Liver (tissue), 8 donors: ENCODE measurements at regions not wholly inside any gene's neighbourhood (a gene's known extent, or its start where the extent isn't known, plus 50 kb on each side); places are given as distances from the start of the nearest gene placed in this dataset.

Experiments
- DNase-seq: peaks from one replicate; pipeline ENCODE4 v3.0.0-alpha.2; 2017; ENCODE audit warnings: low spot score
- H3K27ac ChIP-seq, 2 donors: one replicate each; pipeline ENCODE4 v1.7.0; 2013; ENCODE audit warnings: inconsistent platforms in 2 of 2, low read length in 2 of 2, control low read depth in 1 of 2, low read depth in 1 of 2, mild to moderate bottlenecking in 1 of 2
- H3K27me3 ChIP-seq, 4 donors: one replicate each; pipeline versions ENCODE4 v1.6.1 to v1.7.0; 2013; ENCODE audit warnings: low read length in 3 of 4, inconsistent platforms in 1 of 4, mild to moderate bottlenecking in 1 of 4, moderate library complexity in 1 of 4; ENCODE audit not compliant: control insufficient read depth in 4 of 4, insufficient read depth in 4 of 4
- H3K36me3 ChIP-seq, 4 donors: one replicate each; pipeline versions ENCODE4 v1.6.1 to v1.7.0; 2013; ENCODE audit warnings: low read length in 3 of 4, mild to moderate bottlenecking in 3 of 4, low read depth in 1 of 4, moderate library complexity in 1 of 4; ENCODE audit not compliant: control insufficient read depth in 4 of 4, insufficient read depth in 3 of 4
- H3K4me1 ChIP-seq, 4 donors: one replicate each; pipeline versions ENCODE4 v1.6.1 to v1.7.0; 2013; ENCODE audit warnings: low read length in 3 of 4, mild to moderate bottlenecking in 3 of 4, moderate library complexity in 1 of 4; ENCODE audit not compliant: control insufficient read depth in 4 of 4, insufficient read depth in 4 of 4
- H3K4me3 ChIP-seq, 3 donors: one replicate each; pipeline versions ENCODE4 v1.6.1 to v1.7.0; 2013; ENCODE audit warnings: low read length in 3 of 3, control low read depth in 1 of 3, low read depth in 1 of 3, mild to moderate bottlenecking in 1 of 3
- H3K9ac ChIP-seq, 2 donors: one replicate each; pipeline ENCODE4 v1.7.0; 2013; ENCODE audit warnings: low read length in 2 of 2, mild to moderate bottlenecking in 2 of 2, moderate library complexity in 2 of 2, control low read depth in 1 of 2, low read depth in 1 of 2
- H3K9me3 ChIP-seq, 4 donors: one replicate each; pipeline versions ENCODE4 v1.6.1 to v1.7.0; 2013; ENCODE audit warnings: low read length in 3 of 4; ENCODE audit not compliant: control insufficient read depth in 4 of 4
- ATF3 ChIP-seq: IDR thresholded peaks from 2 replicates; pipeline ENCODE4 v1.6.1; 2016; ENCODE audit warnings: antibody characterized with exemption
- CTCF ChIP-seq: fragments of 150-350 bp; IDR thresholded peaks from 2 replicates; pipeline ENCODE4 v1.5.1; 2017; ENCODE audit warnings: improper control_type of control experiment, low read depth, low read length; ENCODE audit not compliant: missing input control
- EGR1 ChIP-seq, 2 donors: IDR thresholded peaks; 2 replicates each; pipeline ENCODE4 v1.6.1; 2016 to 2018; ENCODE audit warnings: antibody characterized with exemption in 2 of 2, low read depth in 2 of 2
- FOXA1 ChIP-seq: IDR thresholded peaks from 2 replicates; pipeline ENCODE4 v1.6.1; 2016; ENCODE audit warnings: antibody characterized with exemption
- FOXA2 ChIP-seq: IDR thresholded peaks from 2 replicates; pipeline ENCODE4 v1.6.1; 2016; ENCODE audit warnings: antibody characterized with exemption
- GABPA ChIP-seq, 2 donors: IDR thresholded peaks in 1 of 2; conservative IDR thresholded peaks in 1 of 2; 2 replicates each; pipeline ENCODE4 v1.6.1; 2016; ENCODE audit warnings: antibody characterized with exemption in 2 of 2, mild to moderate bottlenecking in 1 of 2, moderate library complexity in 1 of 2
- HNF4A ChIP-seq, 2 donors: conservative IDR thresholded peaks; 2 replicates each; pipeline ENCODE4 v1.6.1; 2016; ENCODE audit warnings: antibody characterized with exemption in 2 of 2, mild to moderate bottlenecking in 2 of 2
- JUND ChIP-seq, 2 donors: IDR thresholded peaks; 2 replicates each; pipeline ENCODE4 v1.6.1; 2016; ENCODE audit warnings: antibody characterized with exemption in 2 of 2
- MAX ChIP-seq: IDR thresholded peaks from 2 replicates; pipeline ENCODE4 v1.6.1; 2016; ENCODE audit warnings: antibody characterized with exemption
- NR2F2 ChIP-seq: IDR thresholded peaks from 2 replicates; pipeline ENCODE4 v1.6.1; 2016; ENCODE audit warnings: antibody characterized with exemption
- RAD21 ChIP-seq, 2 donors: IDR thresholded peaks; 2 replicates each; pipeline ENCODE4 v1.6.1; 2016; ENCODE audit warnings: antibody characterized with exemption in 2 of 2, mild to moderate bottlenecking in 2 of 2
- REST ChIP-seq: IDR thresholded peaks from 2 replicates; pipeline ENCODE4 v1.6.1; 2016; ENCODE audit warnings: antibody characterized with exemption, mild to moderate bottlenecking
- RXRA ChIP-seq, 2 donors: IDR thresholded peaks; 2 replicates each; pipeline ENCODE4 v1.6.1; 2017 to 2018; ENCODE audit warnings: antibody characterized with exemption in 2 of 2, mild to moderate bottlenecking in 1 of 2
- SP1 ChIP-seq: IDR thresholded peaks from 2 replicates; pipeline ENCODE4 v1.6.1; 2018; ENCODE audit warnings: antibody characterized with exemption, mild to moderate bottlenecking
- TAF1 ChIP-seq: conservative IDR thresholded peaks from 2 replicates; pipeline ENCODE4 v1.6.1; 2016; ENCODE audit warnings: antibody characterized with exemption, mild to moderate bottlenecking
- YY1 ChIP-seq: IDR thresholded peaks from 2 replicates; pipeline ENCODE4 v1.6.1; 2016; ENCODE audit warnings: antibody characterized with exemption, mild to moderate bottlenecking
- ZBTB33 ChIP-seq: IDR thresholded peaks from 2 replicates; pipeline ENCODE4 v1.6.1; 2016; ENCODE audit warnings: antibody characterized with exemption
- WGBS: extraction: QIAGEN DNeasy Blood & Tissue Kit; methylation state at CpG from one replicate; pipeline ENCODE4 v1.1.7; 2013; 5-methylcytosine and 5-hydroxymethylcytosine counted together
- donor health status: healthy.
- donor health status: healthy.
- donor health status: healthy.
- donor health status: healthy.
- donor health status: healthy.

GRCh38 chr10:131638880-131639278 is 261.9 kb upstream of the PPP2R2D start:
- Histone ChIP-seq H3K9ac (no peak overlapping the region), H3K4me3 (no peak overlapping the region), H3K4me1 (no peaks in the 10 kb centered on the region), H3K27me3 (peaks cover 0 to 3% (median 2%) of the 10 kb centered on the region in 4 donors), H3K27ac (no peak overlapping the region), H3K9me3 (peaks cover 0 to 8% (median 1%) of the 10 kb centered on the region in 4 donors), H3K36me3 (no peaks in the 10 kb centered on the region)
- TF ChIP-seq EGR1 (IDR thresholded peaks at IDR 0.05; ENCODE audit: low read depth in 2 of 2) = no peak
- no peak for TF ChIP-seq NR2F2
- no peak for TF ChIP-seq CTCF
- no peak for TF ChIP-seq FOXA2
- no peak for TF ChIP-seq REST
- TF ChIP-seq GABPA (IDR thresholded peaks at IDR 0.05 in 1 of 2, conservative IDR thresholded peaks at IDR 0.05 in 1 of 2) = no peak
- TF ChIP-seq SP1 = no peak
- no peak for TF ChIP-seq JUND (IDR thresholded peaks at IDR 0.05)
- TF ChIP-seq ZBTB33 = no peak
- no peak for TF ChIP-seq ATF3
- TF ChIP-seq RAD21 (IDR thresholded peaks at IDR 0.05) = no peak
- no peak for TF ChIP-seq MAX
- no peak for TF ChIP-seq FOXA1
- TF ChIP-seq YY1 = no peak
- TF ChIP-seq TAF1 = no peak
- TF ChIP-seq RXRA (IDR thresholded peaks at IDR 0.05) = no peak
- no peak for TF ChIP-seq HNF4A (conservative IDR thresholded peaks at IDR 0.05)
- 89% methylated on average over 4 of the region's 4 CpGs for WGBS
- no peak for DNase-seq
